Trophoblast cell (in vitro differentiated cells and primary cell): ENCODE measurements at regions not wholly inside any gene's neighbourhood (a gene's known extent, or its start where the extent isn't known, plus 50 kb on each side); places are given as distances from the start of the nearest gene placed in this dataset.

Source experiments
- DNase-seq, 2 donors: peaks; one replicate each; pipeline ENCODE4 v3.0.0-alpha.2; 2016
- H2AFZ ChIP-seq: 2 replicates; pipeline ENCODE4 v1.6.1; 2013; ENCODE audit warnings: low read length, moderate library complexity, mild to moderate bottlenecking; ENCODE audit not compliant: insufficient read depth, poor library complexity
- H2AK5ac ChIP-seq: 2 replicates; pipeline ENCODE4 v1.6.1; 2013; ENCODE audit warnings: mild to moderate bottlenecking, low read length
- H2BK120ac ChIP-seq: 2 replicates; pipeline ENCODE4 v1.6.1; 2013; ENCODE audit warnings: low read length, mild to moderate bottlenecking, moderate library complexity; ENCODE audit not compliant: insufficient read depth, poor library complexity
- H2BK12ac ChIP-seq: 2 replicates; pipeline ENCODE4 v1.6.1; 2013; ENCODE audit warnings: mild to moderate bottlenecking, low read length, moderate library complexity
- H2BK5ac ChIP-seq: 2 replicates; pipeline ENCODE4 v1.6.1; 2013; ENCODE audit warnings: low read length, low read depth, moderate library complexity, mild to moderate bottlenecking; ENCODE audit not compliant: poor library complexity
- H3K14ac ChIP-seq: 2 replicates; pipeline ENCODE4 v1.6.1; 2013; ENCODE audit warnings: mild to moderate bottlenecking, low read length
- H3K18ac ChIP-seq: 2 replicates; pipeline ENCODE4 v1.6.1; 2013; ENCODE audit warnings: mild to moderate bottlenecking, low read length
- H3K23ac ChIP-seq: 2 replicates; pipeline ENCODE4 v1.6.1; 2013; ENCODE audit warnings: low read length
- H3K27ac ChIP-seq: 2 replicates; pipeline ENCODE4 v1.5.1; 2013; ENCODE audit warnings: low read depth, mild to moderate bottlenecking, inconsistent platforms, low read length, moderate library complexity
- H3K27me3 ChIP-seq: 2 replicates; pipeline ENCODE4 v1.6.1; 2013; ENCODE audit warnings: inconsistent platforms, mild to moderate bottlenecking, low read length, moderate library complexity; ENCODE audit not compliant: insufficient read depth
- H3K36me3 ChIP-seq, 2 experiments: 1 replicate in 1 of 2; 2 replicates in 1 of 2; pipeline ENCODE4 v1.6.1; 2013; ENCODE audit warnings: low read length in 2 of 2, mild to moderate bottlenecking in 2 of 2, moderate library complexity in 1 of 2; ENCODE audit not compliant: insufficient read depth in 2 of 2, control insufficient read depth in 1 of 2
- H3K4ac ChIP-seq: 2 replicates; pipeline ENCODE4 v1.6.1; 2013; ENCODE audit warnings: low read depth, mild to moderate bottlenecking, low read length, moderate library complexity
- H3K4me1 ChIP-seq, 2 experiments: 1 replicate in 1 of 2; 2 replicates in 1 of 2; pipeline ENCODE4 v1.6.1; 2013; ENCODE audit warnings: low read length in 2 of 2, mild to moderate bottlenecking in 2 of 2, moderate library complexity in 1 of 2; ENCODE audit not compliant: insufficient read depth in 2 of 2, control insufficient read depth in 1 of 2
- H3K4me2 ChIP-seq: 2 replicates; pipeline ENCODE4 v1.6.1; 2013; ENCODE audit warnings: inconsistent platforms, mild to moderate bottlenecking, low read length, moderate library complexity
- H3K4me3 ChIP-seq: 2 replicates; pipeline ENCODE4 v1.5.1; 2013; ENCODE audit warnings: mild to moderate bottlenecking, low read depth, low read length, inconsistent platforms
- H3K79me1 ChIP-seq: one replicate; pipeline ENCODE4 v1.6.1; 2013; ENCODE audit warnings: low read length
- H3K79me2 ChIP-seq: 2 replicates; pipeline ENCODE4 v1.6.1; 2013; ENCODE audit warnings: low read length, mild to moderate bottlenecking; ENCODE audit not compliant: control insufficient read depth, insufficient read depth, poor library complexity
- H3K9ac ChIP-seq: 2 replicates; pipeline ENCODE4 v1.6.1; 2013; ENCODE audit warnings: mild to moderate bottlenecking, low read length
- H3K9me3 ChIP-seq: 2 replicates; pipeline ENCODE4 v1.6.1; 2013; ENCODE audit warnings: low read depth, mild to moderate bottlenecking, control low read depth, inconsistent platforms, low read length; ENCODE audit not compliant: insufficient read depth
- H4K12ac ChIP-seq: 2 replicates; pipeline ENCODE4 v1.6.1; 2013; ENCODE audit warnings: low read depth, mild to moderate bottlenecking, low read length, moderate library complexity
- H4K8ac ChIP-seq: 2 replicates; pipeline ENCODE4 v1.6.1; 2013; ENCODE audit warnings: low read depth, mild to moderate bottlenecking, low read length, moderate library complexity
- H4K91ac ChIP-seq: one replicate; pipeline ENCODE4 v1.6.1; 2013; ENCODE audit warnings: low read depth, mild to moderate bottlenecking, low read length, moderate library complexity
- WGBS: extraction: QIAGEN DNeasy Blood & Tissue Kit; methylation state at CpG from one replicate; pipeline ENCODE4 v1.1.7; 2013; ENCODE audit warnings: missing lambda C conversion rate; ENCODE audit not compliant: insufficient read length, insufficient coverage; ENCODE audit errors: extremely low coverage; 5-methylcytosine and 5-hydroxymethylcytosine counted together

GRCh38 chr5:117494188-117494587 lies 919.6 kb upstream of the SEMA6A start:
- Histone ChIP-seq H2AFZ (no peak overlapping the region), H4K91ac (no peak overlapping the region), H3K23ac (no peak overlapping the region), H3K79me2 (no peaks in the 10 kb centered on the region), H2BK12ac (no peak overlapping the region), H3K18ac (no peak overlapping the region), H2BK120ac (no peak overlapping the region), H3K14ac (no peak overlapping the region), H3K4ac (no peak overlapping the region), H3K79me1 (no peaks in the 10 kb centered on the region), H3K27ac (no peak overlapping the region), H2AK5ac (no peak overlapping the region), H3K9me3 (no peaks in the 10 kb centered on the region), H4K8ac (no peak overlapping the region), H2BK5ac (no peak overlapping the region), H3K4me2 (no peak overlapping the region), H3K9ac (no peak overlapping the region), H3K27me3 (no peaks in the 10 kb centered on the region), H3K36me3 (no peaks in the 10 kb centered on the region), H3K4me3 (no peak overlapping the region), H3K4me1 (no peaks in the 10 kb centered on the region), H4K12ac (no peak overlapping the region)
- DNase-seq = no peak
- no CpG with 5 or more reads among the region's 2 CpGs for WGBS

DNA sequence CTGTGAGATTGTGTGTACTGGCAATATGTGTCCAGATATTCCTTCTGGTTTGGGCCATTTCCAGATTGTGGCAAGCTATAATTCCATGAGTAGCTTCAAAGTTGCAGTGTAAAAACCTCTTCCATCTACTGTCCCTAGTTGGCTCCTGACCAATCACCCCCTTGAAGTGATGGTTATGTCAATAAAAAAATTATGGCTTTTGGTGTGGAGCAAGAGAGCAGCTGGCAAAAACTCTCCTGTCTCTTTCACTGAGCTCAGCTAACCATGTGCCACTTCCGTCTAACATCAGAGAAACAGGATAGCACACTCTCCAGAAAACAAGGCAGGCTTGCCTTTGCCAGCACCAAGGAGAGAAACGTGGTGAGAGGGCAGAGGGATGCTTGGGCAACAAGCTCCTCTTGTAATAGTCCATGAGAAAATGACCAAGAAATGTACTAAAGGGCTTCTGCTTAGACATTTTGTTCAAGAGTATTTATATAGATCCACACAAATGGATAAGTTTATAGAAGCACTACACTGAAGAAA lies 914.4 kb upstream of the SEMA6A start:
- H3K27ac ChIP-seq = no peak overlapping the region
- no peaks in the 10 kb centered on the region for H3K36me3 ChIP-seq
- H3K9me3 ChIP-seq = no peaks in the 10 kb centered on the region

DNA sequence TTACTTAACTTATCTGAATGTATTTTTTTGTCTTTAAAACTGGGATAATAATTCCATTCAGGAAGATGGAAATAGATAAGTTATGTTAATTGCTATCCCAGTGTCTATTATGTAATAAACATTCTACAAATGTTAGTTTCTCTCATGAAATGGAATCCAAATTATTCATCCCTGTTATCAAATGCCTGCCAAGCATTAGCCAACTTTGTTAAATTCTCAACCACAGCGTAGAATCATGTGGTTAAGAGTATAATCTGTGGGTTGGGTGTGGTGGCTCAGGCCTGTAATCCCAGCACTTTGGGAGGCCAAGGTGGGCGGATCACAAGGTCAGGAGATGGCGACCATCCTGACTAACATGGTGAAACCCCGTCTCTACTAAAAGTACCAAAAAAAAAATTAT lies 912.9 kb upstream of the SEMA6A start:
- Histone ChIP-seq H2AK5ac (no peak overlapping the region), H3K18ac (no peak overlapping the region), H4K91ac (no peak overlapping the region), H2BK5ac (no peak overlapping the region), H3K79me2 (no peaks in the 10 kb centered on the region), H3K36me3 (no peaks in the 10 kb centered on the region), H2BK120ac (no peak overlapping the region), H3K9me3 (no peaks in the 10 kb centered on the region), H3K27me3 (no peaks in the 10 kb centered on the region), H4K12ac (no peak overlapping the region), H3K4ac (no peak overlapping the region), H2BK12ac (no peak overlapping the region), H3K79me1 (no peaks in the 10 kb centered on the region), H2AFZ (no peak overlapping the region), H3K4me2 (no peak overlapping the region), H3K9ac (no peak overlapping the region), H3K4me1 (peaks cover 0 to 5% of the 10 kb centered on the region in 2 experiments), H3K14ac (no peak overlapping the region), H4K8ac (no peak overlapping the region), H3K23ac (no peak overlapping the region), H3K27ac (no peak overlapping the region), H3K4me3 (no peak overlapping the region)
- WGBS = no CpG with 5 or more reads among the region's 4 CpGs
- DNase-seq = no peak

More for the DNA sequence above, 914.4 kb upstream of the SEMA6A start:
- Histone ChIP-seq H2BK5ac (no peak overlapping the region), H3K23ac (no peak overlapping the region), H4K8ac (no peak overlapping the region), H2BK120ac (no peak overlapping the region), H2BK12ac (no peak overlapping the region), H3K14ac (no peak overlapping the region), H3K4ac (no peak overlapping the region), H3K4me3 (no peak overlapping the region), H4K91ac (no peak overlapping the region), H4K12ac (no peak overlapping the region), H3K4me1 (peaks cover 0 to 5% of the 10 kb centered on the region in 2 experiments), H3K27me3 (no peaks in the 10 kb centered on the region), H2AFZ (no peak overlapping the region), H3K18ac (no peak overlapping the region), H3K79me1 (no peaks in the 10 kb centered on the region), H3K79me2 (no peaks in the 10 kb centered on the region), H3K9ac (no peak overlapping the region), H2AK5ac (no peak overlapping the region), H3K4me2 (no peak overlapping the region)
- no CpG with 5 or more reads among the region's 2 CpGs for WGBS
- DNase-seq = no peak

DNA sequence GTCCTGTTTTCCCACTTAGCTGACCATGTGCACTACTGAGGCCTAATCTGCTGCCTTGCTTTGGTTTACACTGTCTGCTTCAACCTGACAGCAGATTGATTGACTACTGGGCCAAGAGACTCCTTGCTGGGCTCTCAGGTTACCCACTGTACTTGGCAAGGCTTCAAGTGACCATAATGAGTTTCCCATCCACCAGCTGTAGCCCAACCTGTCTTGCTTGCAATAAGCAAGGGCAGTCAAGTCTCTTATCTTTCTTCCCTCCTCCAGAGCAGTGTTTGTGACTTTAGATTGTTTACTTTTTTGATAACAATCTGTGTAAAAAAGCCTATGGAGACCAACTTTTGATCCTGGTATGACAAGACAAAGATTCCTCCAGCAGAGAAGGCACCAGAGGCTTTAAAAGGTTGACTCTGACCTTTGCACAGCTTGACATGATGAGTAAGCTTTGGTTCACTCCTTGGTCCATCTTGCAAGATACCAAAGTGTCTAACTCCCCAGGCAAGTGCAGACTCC lies 912.3 kb upstream of the SEMA6A start:
- peak in 1 of 2 donors; percentile 8 for DNase-seq
- no peaks in the 10 kb centered on the region for H3K27me3 ChIP-seq
- no peaks in the 10 kb centered on the region for H3K9me3 ChIP-seq
- no peak overlapping the region for H3K18ac ChIP-seq
- no peak overlapping the region for H3K9ac ChIP-seq
- no peak overlapping the region for H2BK12ac ChIP-seq
- H3K4me1 ChIP-seq = peaks cover 0 to 5% of the 10 kb centered on the region in 2 experiments
- no peak overlapping the region for H2BK120ac ChIP-seq
- no peak overlapping the region for H2AK5ac ChIP-seq
- H4K8ac ChIP-seq = no peak overlapping the region
- H4K12ac ChIP-seq = no peak overlapping the region
- H3K14ac ChIP-seq = no peak overlapping the region
- H3K27ac ChIP-seq = no peak overlapping the region
- H3K36me3 ChIP-seq = no peaks in the 10 kb centered on the region
- no peak overlapping the region for H2AFZ ChIP-seq
- no peaks in the 10 kb centered on the region for H3K79me2 ChIP-seq
- no peaks in the 10 kb centered on the region for H3K79me1 ChIP-seq
- H2BK5ac ChIP-seq = no peak overlapping the region
- H3K4ac ChIP-seq = no peak overlapping the region
- no peak overlapping the region for H3K4me3 ChIP-seq
- no peak overlapping the region for H3K4me2 ChIP-seq
- no peak overlapping the region for H4K91ac ChIP-seq
- H3K23ac ChIP-seq = no peak overlapping the region
